Calu3 (cell line): ENCODE measurements at regions not wholly inside any gene's neighbourhood (a gene's known extent, or its start where the extent isn't known, plus 50 kb on each side); places are given as distances from the start of the nearest gene placed in this dataset.

Experiments used
- BruUV-seq: library from RNA; stranded (reverse); fragments of 400-500 nt; replicated peaks from 2 replicates; lab custom pipeline; 2021; lab: Mats Ljungman, UMichigan
- CTCF ChIA-PET: fragments of 300-600 bp; sonication (Branson Sonifier 250); formaldehyde crosslinking; loops from one replicate; lab custom pipeline; 2022; ENCODE audit warnings: antibody characterized with exemption; lab: Charles Lee
- DNase-seq: peaks from one replicate; pipeline ENCODE4 v3.0.0; 2022
- H3K27ac Mint-ChIP-seq: one replicate; pipeline ENCODE4 v1.8.0; 2022; ENCODE audit warnings: mixed read lengths; ENCODE audit not compliant: unreplicated experiment
- H3K27me3 Mint-ChIP-seq: one replicate; pipeline ENCODE4 v1.8.0; 2022; ENCODE audit warnings: mixed read lengths; ENCODE audit not compliant: unreplicated experiment
- H3K36me3 Mint-ChIP-seq: one replicate; pipeline ENCODE4 v1.8.0; 2022; ENCODE audit warnings: mild to moderate bottlenecking, moderate library complexity, mixed read lengths; ENCODE audit not compliant: insufficient read depth, unreplicated experiment
- H3K4me1 Mint-ChIP-seq: one replicate; pipeline ENCODE4 v1.8.0; 2022; ENCODE audit warnings: mild to moderate bottlenecking, low read depth, mixed read lengths; ENCODE audit not compliant: unreplicated experiment
- H3K4me3 Mint-ChIP-seq: one replicate; pipeline ENCODE4 v1.8.0; 2022; ENCODE audit warnings: mild to moderate bottlenecking, low read depth, moderate library complexity, mixed read lengths; ENCODE audit not compliant: unreplicated experiment
- H3K9me3 Mint-ChIP-seq: one replicate; pipeline ENCODE4 v1.8.0; 2022; ENCODE audit warnings: low read depth, mixed read lengths; ENCODE audit not compliant: unreplicated experiment
- CTCF ChIP-seq: fragments of 200-600 bp; IDR thresholded peaks from one replicate; pipeline ENCODE4 v1.8.0; 2022; ENCODE audit warnings: antibody characterized with exemption; ENCODE audit not compliant: unreplicated experiment
- intact Hi-C: fragments of 100-400 bp; cut with micrococcal nuclease; formaldehyde crosslinking; loops from one replicate; pipeline ENCODE4 v1.10.0; 2022; ENCODE audit not compliant: unreplicated experiment

GRCh38 chr6:122154912-122155575 lies 244.4 kb upstream of the HSF2 start:
- Mint-ChIP-seq H3K36me3 (no peaks in the 10 kb centered on the region), H3K4me1 (no peaks in the 10 kb centered on the region), H3K27me3 (no peaks in the 10 kb centered on the region), H3K27ac (no peak overlapping the region), H3K9me3 (peaks cover 3% of the 10 kb centered on the region), H3K4me3 (no peak overlapping the region)
- no peak for DNase-seq
- CTCF ChIA-PET, result no interaction called here
- intact Hi-C loops, result no loop called here
- no TSS peak for BruUV-seq
- no peak for TF ChIP-seq CTCF

DNA sequence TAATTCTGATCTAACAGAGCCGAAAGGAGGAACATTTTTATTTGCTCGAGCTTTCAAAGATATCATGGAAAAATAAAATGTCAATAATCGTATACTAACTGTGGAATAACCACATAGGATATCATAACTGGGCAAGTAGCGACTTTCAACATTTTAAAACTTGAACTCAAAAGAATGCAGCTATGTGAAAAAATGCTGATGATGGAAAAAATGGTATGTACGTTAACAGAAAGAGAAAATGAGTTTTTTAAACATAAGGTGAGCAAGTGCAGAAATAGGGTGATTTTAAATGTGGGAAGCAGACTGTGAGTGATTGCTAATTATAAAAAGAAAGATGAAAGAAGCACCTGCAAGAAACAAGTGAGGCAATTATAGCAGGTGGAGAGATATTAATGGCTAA lies 238.3 kb upstream of the HSF2 start:
- no TSS peak for BruUV-seq
- no peak for DNase-seq
- Mint-ChIP-seq H3K36me3 (no peaks in the 10 kb centered on the region), H3K4me1 (no peaks in the 10 kb centered on the region), H3K27me3 (no peaks in the 10 kb centered on the region), H3K27ac (no peak overlapping the region), H3K4me3 (no peak overlapping the region), H3K9me3 (peaks cover 3% of the 10 kb centered on the region)
- TF ChIP-seq CTCF, result no peak
- intact Hi-C loops, result no loop called here
- CTCF ChIA-PET, result no interaction called here

DNA sequence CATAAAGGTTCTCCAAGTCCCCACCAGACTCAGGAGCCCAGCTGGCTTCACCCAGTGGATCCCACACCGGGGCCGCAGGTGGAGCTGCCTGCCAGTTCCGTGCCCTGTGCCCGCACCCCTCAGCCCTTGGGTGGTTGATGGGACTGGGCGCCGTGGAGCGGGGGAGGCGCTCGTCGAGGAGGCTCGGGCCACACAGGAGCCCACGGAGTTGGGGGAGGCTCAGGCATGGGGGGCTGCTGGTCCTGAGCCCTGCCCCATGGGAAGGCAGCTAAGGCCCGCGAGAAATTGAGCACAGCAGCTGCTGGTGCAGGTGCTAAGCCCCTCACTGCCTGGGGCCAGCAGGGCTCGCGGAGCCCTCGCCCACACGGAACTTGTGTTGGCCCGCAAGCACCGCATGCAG lies 234.4 kb upstream of the HSF2 start:
- no TSS peak for BruUV-seq
- intact Hi-C loops, result no loop called here
- no peak for TF ChIP-seq CTCF
- H3K4me3 Mint-ChIP-seq, result no peak overlapping the region
- H3K27me3 Mint-ChIP-seq, result no peaks in the 10 kb centered on the region
- H3K36me3 Mint-ChIP-seq, result no peaks in the 10 kb centered on the region
- CTCF ChIA-PET, result no interaction called here
- no peaks in the 10 kb centered on the region for H3K4me1 Mint-ChIP-seq
- H3K27ac Mint-ChIP-seq, result no peak overlapping the region
- H3K9me3 Mint-ChIP-seq, result no peaks in the 10 kb centered on the region
- no peak for DNase-seq

- H3K27ac Mint-ChIP-seq, result no peak overlapping the region
- TF ChIP-seq CTCF, result no peak
- no peaks in the 10 kb centered on the region for H3K9me3 Mint-ChIP-seq
- DNase-seq, result no peak
- no peaks in the 10 kb centered on the region for H3K36me3 Mint-ChIP-seq
- no TSS peak for BruUV-seq
- no peak overlapping the region for H3K4me3 Mint-ChIP-seq
- H3K27me3 Mint-ChIP-seq, result no peaks in the 10 kb centered on the region
- H3K4me1 Mint-ChIP-seq, result no peaks in the 10 kb centered on the region
- CTCF ChIA-PET, result no interaction called here
- intact Hi-C loops, result no loop called here
Observed at GRCh38 chr6:122170274-122170673, 229.2 kb upstream of the HSF2 start.
